ENCODE measurements at regions not wholly inside any gene's neighbourhood (a gene's known extent, or its start where the extent isn't known, plus 50 kb on each side); places are given as distances from the start of the nearest gene placed in this dataset.

GRCh38 chr2:120456867-120457266 lies 110.9 kb downstream of the INHBB start:
- TF ChIP-seq CTCF (IDR thresholded peaks at IDR 0.05; ENCODE audit: low read depth, low read length, poor library complexity, severe bottlenecking) (no peak), EZH2phosphoT487 (IDR thresholded peaks at IDR 0.05; ENCODE audit: borderline replicate concordance, low read length) (no peak)
